ENCODE measurements at regions not wholly inside any gene's neighbourhood (a gene's known extent, or its start where the extent isn't known, plus 50 kb on each side); places are given as distances from the start of the nearest gene placed in this dataset.
"Not testable (repeated sequence)": the region's sequence is repeated elsewhere in the genome, so short reads cannot be mapped to it uniquely, and the experiment has no call there.

DNA sequence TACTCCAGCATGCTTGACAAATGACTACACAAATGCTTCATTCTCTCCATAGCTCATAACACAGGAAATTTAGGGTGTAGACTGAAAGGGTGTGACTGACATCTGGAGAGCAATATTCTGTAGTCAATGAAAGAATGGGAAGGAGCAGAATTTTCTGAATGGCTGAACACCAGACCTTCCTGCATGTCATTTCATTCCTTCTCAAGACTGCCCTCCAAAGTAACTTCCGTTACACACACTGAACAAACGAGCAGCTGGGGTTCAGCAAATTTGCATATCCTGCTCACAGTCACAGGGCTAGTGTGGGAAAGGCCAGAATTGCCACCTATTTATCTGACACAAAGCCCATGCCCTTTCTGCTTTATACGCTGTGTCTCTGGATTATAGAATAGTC lies 325.0 kb upstream of the CFAP20DC start:
- no peak for DNase-seq (ENCODE audit: low spot score)
- Histone ChIP-seq H3K4me3 (no peak overlapping the region), H3K27ac (no peak overlapping the region)
- TF ChIP-seq, protein P1, sequence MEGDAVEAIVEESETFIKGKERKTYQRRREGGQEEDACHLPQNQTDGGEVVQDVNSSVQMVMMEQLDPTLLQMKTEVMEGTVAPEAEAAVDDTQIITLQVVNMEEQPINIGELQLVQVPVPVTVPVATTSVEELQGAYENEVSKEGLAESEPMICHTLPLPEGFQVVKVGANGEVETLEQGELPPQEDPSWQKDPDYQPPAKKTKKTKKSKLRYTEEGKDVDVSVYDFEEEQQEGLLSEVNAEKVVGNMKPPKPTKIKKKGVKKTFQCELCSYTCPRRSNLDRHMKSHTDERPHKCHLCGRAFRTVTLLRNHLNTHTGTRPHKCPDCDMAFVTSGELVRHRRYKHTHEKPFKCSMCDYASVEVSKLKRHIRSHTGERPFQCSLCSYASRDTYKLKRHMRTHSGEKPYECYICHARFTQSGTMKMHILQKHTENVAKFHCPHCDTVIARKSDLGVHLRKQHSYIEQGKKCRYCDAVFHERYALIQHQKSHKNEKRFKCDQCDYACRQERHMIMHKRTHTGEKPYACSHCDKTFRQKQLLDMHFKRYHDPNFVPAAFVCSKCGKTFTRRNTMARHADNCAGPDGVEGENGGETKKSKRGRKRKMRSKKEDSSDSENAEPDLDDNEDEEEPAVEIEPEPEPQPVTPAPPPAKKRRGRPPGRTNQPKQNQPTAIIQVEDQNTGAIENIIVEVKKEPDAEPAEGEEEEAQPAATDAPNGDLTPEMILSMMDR (IDR thresholded peaks at IDR 0.05): no peak

DNA sequence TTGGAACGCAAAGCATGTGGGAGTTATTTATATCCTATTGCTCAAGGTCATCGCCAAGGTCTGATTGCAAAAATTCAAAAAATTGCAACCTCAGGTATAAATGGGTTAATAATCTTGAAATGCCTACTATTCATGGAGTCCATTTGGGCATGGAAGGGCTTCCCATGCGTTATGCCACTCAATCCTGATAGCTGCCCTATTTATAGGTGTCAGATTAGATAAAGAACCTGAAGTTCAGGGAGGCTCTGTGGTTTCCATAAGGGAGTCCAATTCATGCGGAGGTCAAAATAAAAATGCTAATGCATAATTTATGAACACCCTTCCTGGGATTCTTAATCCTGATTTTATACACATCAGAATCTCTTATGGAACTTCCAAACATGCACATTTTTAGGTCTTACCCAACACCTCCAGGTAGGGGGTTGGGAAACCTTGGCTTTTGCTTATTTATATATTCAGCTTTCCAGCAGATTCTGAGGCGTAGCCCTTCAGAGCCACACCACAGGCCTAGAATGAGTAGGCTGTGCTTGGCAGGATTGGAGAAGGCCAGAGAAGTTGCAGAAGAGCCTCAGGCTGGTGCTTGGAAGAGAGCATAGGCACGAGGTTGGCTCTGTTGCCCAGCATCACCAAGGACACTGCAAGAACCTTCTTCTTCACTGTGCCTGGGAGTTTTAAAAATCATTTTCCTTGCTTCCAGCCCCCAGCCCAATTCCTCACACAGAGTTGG lies 324.4 kb upstream of the CFAP20DC start:
- no peak overlapping the region for H3K4me3 ChIP-seq
- H3K27ac ChIP-seq: no peak overlapping the region
- DNase-seq (ENCODE audit: low spot score): no peak
- TF ChIP-seq, protein P1 (IDR thresholded peaks at IDR 0.05): no peak

DNA sequence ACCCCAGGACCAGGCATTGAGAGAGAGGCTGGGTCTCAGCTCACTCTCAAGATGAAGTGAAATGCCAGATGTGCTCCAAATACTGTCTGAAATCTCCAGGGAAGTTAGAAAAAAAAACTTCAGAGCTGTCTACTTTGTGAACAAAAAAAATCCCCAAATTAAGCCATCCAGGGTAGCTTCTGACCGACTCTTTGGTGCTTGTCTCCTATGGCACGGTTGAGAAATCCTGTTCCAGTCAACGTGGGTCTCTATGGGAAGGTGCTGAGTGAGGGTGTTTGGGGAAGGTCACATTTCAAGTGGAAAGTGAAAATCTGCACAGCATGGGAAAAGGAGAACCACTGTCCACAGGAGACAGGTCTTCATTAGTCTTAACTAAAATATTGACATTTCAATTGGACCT lies 322.5 kb upstream of the CFAP20DC start:
- no peak for DNase-seq (ENCODE audit: low spot score)
- Histone ChIP-seq H3K4me3 (no peak overlapping the region), H3K27ac (no peak overlapping the region)
- TF ChIP-seq, protein P1 (IDR thresholded peaks at IDR 0.05): no peak

DNA sequence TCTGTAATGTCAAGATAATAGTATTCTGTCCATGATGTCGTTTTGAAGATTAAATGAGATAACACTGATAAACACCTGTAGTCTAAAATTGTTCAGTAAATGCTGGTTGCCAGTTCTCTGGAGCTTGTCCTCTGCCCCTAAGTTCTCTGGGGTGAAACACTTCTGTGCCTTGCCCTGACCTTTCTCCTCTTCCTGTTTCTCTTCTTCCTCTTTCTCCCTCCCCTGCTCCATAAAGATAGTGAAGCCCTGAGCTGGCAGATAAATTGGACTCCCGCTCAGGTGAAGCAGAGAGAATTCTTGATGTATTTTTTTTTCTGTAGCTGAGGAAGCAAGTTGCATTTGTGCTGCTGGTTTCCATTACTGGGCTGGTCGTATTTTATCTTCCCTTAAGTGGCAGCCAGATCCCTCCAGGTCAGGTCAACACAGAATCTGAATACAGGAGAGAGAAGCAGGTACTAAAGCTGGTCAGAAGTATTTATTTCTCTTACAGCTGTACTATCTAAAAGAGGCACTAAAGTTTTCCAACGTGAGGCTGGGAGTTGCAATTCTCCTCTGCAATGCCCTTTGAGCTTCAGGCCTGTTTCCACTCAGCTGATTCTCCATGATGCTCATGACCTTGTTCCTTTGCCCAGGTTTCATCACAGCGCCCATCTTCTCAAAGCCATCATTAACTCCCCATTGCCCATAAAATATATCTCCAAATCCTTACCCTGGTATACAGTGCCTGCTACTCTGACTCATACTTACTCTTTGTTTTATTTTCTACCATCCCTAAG lies 319.3 kb upstream of the CFAP20DC start:
- Histone ChIP-seq H3K27ac (no peak overlapping the region), H3K4me3 (no peak overlapping the region)
- TF ChIP-seq, protein P1 (IDR thresholded peaks at IDR 0.05): no peak
- DNase-seq (ENCODE audit: low spot score): no peak

DNA sequence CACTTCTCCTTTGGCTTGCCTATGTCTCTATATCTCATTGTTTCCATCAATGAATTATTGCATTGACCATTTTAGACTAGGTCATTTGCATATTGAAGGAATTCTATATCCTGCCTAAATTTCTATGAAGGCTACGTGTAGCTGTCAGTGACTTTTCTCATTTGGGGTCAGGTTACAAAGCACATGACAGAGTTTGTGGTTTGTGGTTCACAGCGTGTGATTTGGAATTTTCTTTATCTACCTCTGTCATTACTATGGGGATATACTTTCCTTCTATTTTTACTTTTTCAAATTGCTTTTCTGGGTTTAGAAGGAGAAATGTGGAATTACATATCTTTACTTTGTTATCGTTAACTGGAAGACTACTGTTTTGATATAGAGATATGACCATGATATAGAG lies 317.3 kb upstream of the CFAP20DC start:
- no peak for DNase-seq (ENCODE audit: low spot score)
- H3K4me3 ChIP-seq: no peak overlapping the region
- TF ChIP-seq, protein P1 (IDR thresholded peaks at IDR 0.05): no peak
- H3K27ac ChIP-seq: no peak overlapping the region

DNA sequence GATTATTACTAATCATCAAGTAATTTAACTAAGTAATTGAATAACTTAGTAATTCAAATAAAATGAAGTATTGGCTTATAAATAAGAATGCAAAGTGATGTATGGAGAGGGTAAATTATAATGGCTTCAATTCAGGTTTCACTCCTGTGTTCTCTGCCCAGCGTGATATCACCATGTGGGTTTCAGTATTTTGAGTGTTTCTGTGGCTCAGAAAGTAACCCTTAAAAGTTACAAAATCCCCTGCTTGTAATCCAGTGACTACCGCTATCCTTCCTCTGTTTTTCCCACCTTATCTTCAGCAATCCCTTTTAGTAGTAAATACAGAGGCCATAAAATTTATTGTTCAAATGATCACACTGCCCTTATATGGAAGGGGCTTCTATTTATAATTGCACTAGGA lies 316.4 kb upstream of the CFAP20DC start:
- Histone ChIP-seq H3K4me3 (no peak overlapping the region), H3K27ac (no peak overlapping the region)
- TF ChIP-seq, protein P1 (IDR thresholded peaks at IDR 0.05): no peak
- DNase-seq (ENCODE audit: low spot score): no peak

DNA sequence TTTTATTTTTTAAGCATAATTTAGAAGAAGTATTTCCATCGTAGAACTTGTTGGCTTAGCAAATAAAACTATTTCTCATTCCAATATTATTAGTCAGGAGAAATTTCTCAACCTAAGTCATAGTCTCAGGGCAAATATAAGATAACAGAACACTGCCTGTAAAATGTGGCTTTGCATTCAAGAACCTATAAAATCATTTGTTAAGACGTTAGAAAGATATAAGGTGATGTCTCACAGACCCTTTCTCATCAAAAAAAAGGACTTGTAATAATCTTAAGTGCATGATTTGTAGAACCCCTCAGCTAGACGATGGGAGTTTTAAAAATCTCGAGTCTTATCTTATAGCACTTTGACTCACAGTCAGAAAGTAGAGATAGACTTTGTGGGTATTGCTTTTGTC lies 314.7 kb upstream of the CFAP20DC start:
- H3K27ac ChIP-seq: no peak overlapping the region
- DNase-seq (ENCODE audit: low spot score): no peak
- H3K4me3 ChIP-seq: no peak overlapping the region
- TF ChIP-seq, protein P1 (IDR thresholded peaks at IDR 0.05): no peak

DNA sequence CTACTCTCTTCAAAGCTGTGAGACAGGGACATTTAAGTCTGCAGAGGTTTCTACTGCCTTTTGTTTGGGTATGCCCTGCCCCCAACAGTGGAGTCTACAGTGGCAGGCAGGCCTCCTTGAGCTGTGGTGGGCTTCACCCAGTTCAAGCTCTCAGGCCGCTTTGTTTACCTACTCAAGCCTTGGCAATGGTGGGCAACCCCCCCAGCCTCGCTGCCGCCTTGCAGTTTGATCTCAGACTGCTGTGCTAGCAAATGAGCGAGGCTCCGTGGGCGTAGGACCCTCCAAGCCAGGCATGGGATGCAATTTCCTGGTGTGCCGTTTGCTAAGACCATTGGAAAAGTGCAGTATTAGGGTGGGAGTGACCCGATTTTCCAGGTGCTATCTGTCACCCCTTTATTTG lies 310.5 kb upstream of the CFAP20DC start:
- not testable (repeated sequence) for DNase-seq (ENCODE audit: low spot score); H3K27ac ChIP-seq; H3K4me3 ChIP-seq
